Psoas muscle (tissue), 7 donors: ENCODE measurements at regions not wholly inside any gene's neighbourhood (a gene's known extent, or its start where the extent isn't known, plus 50 kb on each side); places are given as distances from the start of the nearest gene placed in this dataset.

Experiments
- ATAC-seq, 4 donors: fragments of 200-7000 bp; cut with Tn5 transposase; one replicate each; pipeline ENCODE4 v1.9.1; 2020; ENCODE audit warnings: moderate library complexity in 3 of 4, mild to moderate bottlenecking in 2 of 4
- DNase-seq, 2 donors: peaks; one replicate each; pipeline ENCODE4 v3.0.0-alpha.2; 2020
- H3K27ac ChIP-seq: fragments of 200-600 bp; one replicate; pipeline ENCODE4 v1.8.0; 2022
- H3K27me3 ChIP-seq, 3 donors: fragments of 200-600 bp in 1 of 3; one replicate each; pipeline versions ENCODE4 v1.6.1 to v1.8.0; 2013 to 2022; ENCODE audit warnings: low read length in 2 of 3, mild to moderate bottlenecking in 2 of 3, moderate library complexity in 1 of 3; ENCODE audit not compliant: insufficient read depth in 3 of 3
- H3K36me3 ChIP-seq, 2 donors: fragments of 200-600 bp in 1 of 2; one replicate each; pipeline versions ENCODE4 v1.6.1 to v1.8.0; 2013 to 2022; ENCODE audit warnings: low read depth in 1 of 2, mild to moderate bottlenecking in 1 of 2, moderate library complexity in 1 of 2; ENCODE audit not compliant: insufficient read depth in 1 of 2
- H3K4me1 ChIP-seq: fragments of 200-600 bp; one replicate; pipeline ENCODE4 v1.8.0; 2022
- H3K4me3 ChIP-seq: fragments of 200-600 bp; one replicate; pipeline ENCODE4 v1.8.0; 2022; ENCODE audit warnings: mild to moderate bottlenecking
- H3K9me3 ChIP-seq: fragments of 200-600 bp; one replicate; pipeline ENCODE4 v1.8.0; 2022
- WGBS, 3 donors: extraction: QIAGEN DNeasy Blood & Tissue Kit; methylation state at CpG; one replicate each; pipeline versions ENCODE4 v1.1.6 to v1.1.7; 2013; 5-methylcytosine and 5-hydroxymethylcytosine counted together
- intact Hi-C, 2 donors: fragments of 100-400 bp; cut with DNase I; formaldehyde crosslinking; loops; one replicate each; pipeline versions ENCODE4 v1.11.0 to v1.14.2; 2022
- TF ChIP-seq, protein P1 (sequence below): fragments of 200-600 bp; IDR thresholded peaks from one replicate; pipeline ENCODE4 v1.8.0; 2022; ENCODE audit warnings: antibody characterized with exemption
- donor health status: healthy with polysubstance abuse.
- donor health status: DM: no; HTN: no; CAD: no; lungs with moderate emphysema.
- donor health status: Bipolar disorder and iron deficiency.
- donor health status: healthy.
- donor health status: DM: yes; HTN: yes; CAD: no.
- donor health status: DM: no; HTN: no; CAD: no.
- donor health status: DM: yes; HTN: yes; CAD: no.

GRCh38 chr12:84807249-84807648, 105.3 kb downstream of the SLC6A15 start:
- ATAC-seq (no peak), DNase-seq (no peak)
- Histone ChIP-seq H3K27me3 (no peaks in the 10 kb centered on the region), H3K4me3 (no peak overlapping the region), H3K27ac (no peak overlapping the region), H3K36me3 (no peaks in the 10 kb centered on the region), H3K4me1 (no peaks in the 10 kb centered on the region), H3K9me3 (no peaks in the 10 kb centered on the region)
- intact Hi-C loops, result no loop called here
- TF ChIP-seq, protein P1, sequence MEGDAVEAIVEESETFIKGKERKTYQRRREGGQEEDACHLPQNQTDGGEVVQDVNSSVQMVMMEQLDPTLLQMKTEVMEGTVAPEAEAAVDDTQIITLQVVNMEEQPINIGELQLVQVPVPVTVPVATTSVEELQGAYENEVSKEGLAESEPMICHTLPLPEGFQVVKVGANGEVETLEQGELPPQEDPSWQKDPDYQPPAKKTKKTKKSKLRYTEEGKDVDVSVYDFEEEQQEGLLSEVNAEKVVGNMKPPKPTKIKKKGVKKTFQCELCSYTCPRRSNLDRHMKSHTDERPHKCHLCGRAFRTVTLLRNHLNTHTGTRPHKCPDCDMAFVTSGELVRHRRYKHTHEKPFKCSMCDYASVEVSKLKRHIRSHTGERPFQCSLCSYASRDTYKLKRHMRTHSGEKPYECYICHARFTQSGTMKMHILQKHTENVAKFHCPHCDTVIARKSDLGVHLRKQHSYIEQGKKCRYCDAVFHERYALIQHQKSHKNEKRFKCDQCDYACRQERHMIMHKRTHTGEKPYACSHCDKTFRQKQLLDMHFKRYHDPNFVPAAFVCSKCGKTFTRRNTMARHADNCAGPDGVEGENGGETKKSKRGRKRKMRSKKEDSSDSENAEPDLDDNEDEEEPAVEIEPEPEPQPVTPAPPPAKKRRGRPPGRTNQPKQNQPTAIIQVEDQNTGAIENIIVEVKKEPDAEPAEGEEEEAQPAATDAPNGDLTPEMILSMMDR, result no peak

DNA sequence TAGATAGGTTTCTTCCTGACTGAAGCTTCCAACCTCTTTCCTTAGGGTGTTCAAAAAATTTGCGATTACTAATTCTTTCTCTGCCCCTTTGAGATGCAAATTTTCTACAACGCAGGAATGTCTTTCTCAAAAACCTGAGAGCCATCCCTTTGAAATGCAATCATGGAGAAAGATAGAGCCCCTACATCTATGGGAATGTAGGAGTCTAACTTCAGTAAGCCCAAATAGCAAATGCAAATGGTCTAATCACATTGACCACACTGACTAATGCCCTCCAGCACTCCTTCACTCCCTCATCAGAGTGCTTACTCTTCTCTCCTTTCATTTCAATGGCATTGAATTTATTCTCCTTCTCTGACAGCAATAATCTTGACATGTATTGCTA, 107.1 kb downstream of the SLC6A15 start:
- TF ChIP-seq, protein P1, result no peak

DNA sequence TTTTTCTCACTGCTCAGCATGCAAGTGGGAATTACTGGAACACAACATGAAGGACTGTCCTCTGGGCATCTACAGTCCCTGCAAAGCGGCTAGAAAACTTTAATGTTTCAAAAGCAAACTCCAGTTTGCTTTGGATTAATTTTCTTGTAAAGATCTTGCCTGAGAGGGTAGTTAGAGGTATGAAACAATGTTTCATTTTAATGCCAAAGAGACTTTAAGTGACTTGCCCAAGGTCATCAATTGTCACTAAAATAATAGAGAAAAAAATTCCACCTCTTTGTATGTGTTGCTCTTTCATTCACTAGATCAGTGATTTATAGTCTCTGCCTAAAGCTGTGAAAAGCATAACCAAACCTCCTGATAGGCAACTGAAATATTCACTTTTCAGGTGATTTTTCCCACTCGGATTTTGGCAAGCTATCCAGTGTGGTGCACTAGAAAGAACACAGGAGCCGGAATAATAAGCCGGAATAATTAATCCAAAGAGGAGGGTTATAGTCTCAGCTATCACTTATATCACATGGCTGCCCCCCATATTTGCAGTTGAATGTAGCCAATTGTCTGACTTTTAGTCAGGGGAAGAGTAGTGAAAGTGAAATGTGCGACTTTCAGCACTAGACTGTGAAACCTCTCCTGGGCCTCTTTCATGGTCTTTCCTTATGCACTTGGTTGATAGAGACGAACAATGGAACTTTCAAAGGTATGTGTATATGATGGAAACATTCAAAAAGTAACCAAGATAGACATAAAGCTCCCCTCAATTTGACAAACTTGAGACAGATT, 107.7 kb downstream of the SLC6A15 start:
- H3K27ac ChIP-seq, result no peak overlapping the region
- intact Hi-C loops, result no loop called here
- no peak for DNase-seq
- no peaks in the 10 kb centered on the region for H3K4me1 ChIP-seq
- no peaks in the 10 kb centered on the region for H3K27me3 ChIP-seq
- ATAC-seq, result no peak
- H3K9me3 ChIP-seq, result no peaks in the 10 kb centered on the region
- TF ChIP-seq, protein P1, result no peak
- WGBS, 3 donors, result 67 to 69% (median 69%) methylated on average over 6 of the region's 6 CpGs
- no peaks in the 10 kb centered on the region for H3K36me3 ChIP-seq
- no peak overlapping the region for H3K4me3 ChIP-seq

More for the DNA sequence above, 107.1 kb downstream of the SLC6A15 start:
- no peaks in the 10 kb centered on the region for H3K36me3 ChIP-seq
- H3K4me3 ChIP-seq, result no peak overlapping the region
- intact Hi-C loops, result no loop called here
- DNase-seq (no peak), ATAC-seq (no peak)
- 25 to 31% (median 26%) methylated on average over 2 of the region's 2 CpGs for WGBS, 3 donors
- no peaks in the 10 kb centered on the region for H3K27me3 ChIP-seq
- no peaks in the 10 kb centered on the region for H3K4me1 ChIP-seq
- no peaks in the 10 kb centered on the region for H3K9me3 ChIP-seq
- H3K27ac ChIP-seq, result no peak overlapping the region

DNA sequence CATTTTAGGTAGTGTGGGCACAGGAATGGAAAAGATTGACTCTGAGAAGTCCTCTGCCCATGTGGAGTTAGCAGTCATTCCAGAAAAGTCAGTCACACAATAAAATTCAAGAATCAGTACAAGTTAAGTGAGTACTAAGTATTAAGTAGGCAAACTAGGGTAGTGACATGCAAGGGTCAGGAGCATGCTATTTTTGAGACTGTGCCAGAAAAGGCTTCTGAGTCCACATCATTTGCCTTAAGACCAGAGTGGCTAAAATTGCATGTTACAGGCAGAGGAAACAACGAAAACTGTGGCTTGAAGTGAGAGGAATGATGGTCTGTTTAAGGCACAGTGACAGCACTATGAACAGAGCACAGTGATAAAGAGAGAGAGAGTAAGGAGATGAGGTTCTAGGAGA, 108.9 kb downstream of the SLC6A15 start:
- TF ChIP-seq, protein P1, result no peak

DNA sequence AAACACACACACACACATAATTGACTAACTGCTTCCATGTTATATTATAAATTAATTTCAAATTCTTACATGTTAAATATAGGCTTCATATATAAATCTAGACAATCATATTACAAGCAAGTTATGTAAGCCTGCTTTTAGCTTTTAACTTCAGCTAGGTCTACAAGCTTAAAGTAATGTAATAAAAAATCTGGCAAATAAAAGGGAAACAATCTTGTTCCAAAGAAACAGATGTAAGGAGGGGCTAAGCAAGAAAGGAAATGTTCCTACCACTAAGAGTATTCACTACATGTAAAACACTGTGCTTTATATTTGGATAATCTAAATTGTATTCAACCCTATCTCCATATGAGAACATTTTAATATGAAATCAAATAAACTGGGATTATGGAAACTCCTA, 110.4 kb downstream of the SLC6A15 start:
- Histone ChIP-seq H3K4me3 (no peak overlapping the region), H3K9me3 (no peaks in the 10 kb centered on the region), H3K4me1 (no peaks in the 10 kb centered on the region), H3K36me3 (no peaks in the 10 kb centered on the region), H3K27ac (no peak overlapping the region), H3K27me3 (no peaks in the 10 kb centered on the region)
- ATAC-seq, result no peak
- intact Hi-C loops, result no loop called here
- TF ChIP-seq, protein P1, result no peak
- no peak for DNase-seq

More for the DNA sequence above, 108.9 kb downstream of the SLC6A15 start:
- no peak overlapping the region for H3K27ac ChIP-seq
- ATAC-seq, result no peak
- no peaks in the 10 kb centered on the region for H3K27me3 ChIP-seq
- intact Hi-C loops, result no loop called here
- no peak for DNase-seq
- 33 to 38% (median 34%) methylated on average over 1 of the region's 1 CpG for WGBS, 3 donors
- H3K4me3 ChIP-seq, result no peak overlapping the region
- H3K36me3 ChIP-seq, result no peaks in the 10 kb centered on the region
- H3K9me3 ChIP-seq, result no peaks in the 10 kb centered on the region
- H3K4me1 ChIP-seq, result no peaks in the 10 kb centered on the region
